ENCODE measurements at regions not wholly inside any gene's neighbourhood (a gene's known extent, or its start where the extent isn't known, plus 50 kb on each side); places are given as distances from the start of the nearest gene placed in this dataset.
A peak's percentile ranks its signal among the peaks of the same experiment; 100 is the strongest.

DNA sequence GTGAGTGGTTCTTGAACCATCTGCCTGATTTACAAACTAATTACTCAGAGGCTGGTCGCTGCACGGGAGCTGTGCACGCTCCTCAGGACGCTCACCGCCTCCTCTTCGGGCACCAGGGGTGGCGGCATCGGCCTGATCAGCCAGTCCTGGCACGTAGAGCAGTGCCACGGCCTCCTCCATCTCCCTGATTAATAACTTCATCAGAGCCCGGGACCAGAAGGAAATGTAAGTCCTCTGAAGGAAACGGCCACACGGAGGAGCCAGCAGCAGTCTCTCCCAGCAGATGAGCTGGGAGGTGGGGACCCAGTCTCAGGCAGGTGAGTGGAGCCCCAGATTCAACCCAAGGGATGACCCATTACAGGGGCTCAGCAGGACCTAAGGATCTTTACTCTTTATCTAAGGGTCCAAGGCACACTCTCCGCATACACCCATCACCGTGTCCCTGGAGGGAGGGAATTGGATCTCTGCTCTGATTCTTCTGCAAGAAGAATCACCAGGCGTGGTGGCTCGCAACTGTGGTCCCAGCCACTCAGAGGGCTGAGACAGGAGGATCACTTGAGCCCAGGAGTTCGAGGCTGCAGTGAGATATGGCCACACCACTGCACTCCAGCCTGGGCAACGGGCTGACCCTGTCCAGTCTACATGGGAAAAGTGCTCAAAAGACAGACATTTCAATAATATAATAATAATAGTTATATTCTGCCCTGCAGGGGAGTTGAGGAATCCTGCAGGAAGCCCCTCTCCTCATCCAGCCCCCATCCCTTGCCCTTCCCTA lies 366.5 kb downstream of the SEC14L1 start:
- peak; percentile 55 for DNase-seq (ENCODE audit: low read depth)
- H3K27me3 ChIP-seq (ENCODE audit: control insufficient read depth, insufficient read depth, low read length), result no peaks in the 10 kb centered on the region
- no peaks in the 10 kb centered on the region for H3K36me3 ChIP-seq (ENCODE audit: control insufficient read depth, insufficient read depth, low read length)
- FAIRE-seq, result no peak
- H3K4me3 ChIP-seq (ENCODE audit: low read depth, low read length), result no peak overlapping the region
- TF ChIP-seq, protein P1, sequence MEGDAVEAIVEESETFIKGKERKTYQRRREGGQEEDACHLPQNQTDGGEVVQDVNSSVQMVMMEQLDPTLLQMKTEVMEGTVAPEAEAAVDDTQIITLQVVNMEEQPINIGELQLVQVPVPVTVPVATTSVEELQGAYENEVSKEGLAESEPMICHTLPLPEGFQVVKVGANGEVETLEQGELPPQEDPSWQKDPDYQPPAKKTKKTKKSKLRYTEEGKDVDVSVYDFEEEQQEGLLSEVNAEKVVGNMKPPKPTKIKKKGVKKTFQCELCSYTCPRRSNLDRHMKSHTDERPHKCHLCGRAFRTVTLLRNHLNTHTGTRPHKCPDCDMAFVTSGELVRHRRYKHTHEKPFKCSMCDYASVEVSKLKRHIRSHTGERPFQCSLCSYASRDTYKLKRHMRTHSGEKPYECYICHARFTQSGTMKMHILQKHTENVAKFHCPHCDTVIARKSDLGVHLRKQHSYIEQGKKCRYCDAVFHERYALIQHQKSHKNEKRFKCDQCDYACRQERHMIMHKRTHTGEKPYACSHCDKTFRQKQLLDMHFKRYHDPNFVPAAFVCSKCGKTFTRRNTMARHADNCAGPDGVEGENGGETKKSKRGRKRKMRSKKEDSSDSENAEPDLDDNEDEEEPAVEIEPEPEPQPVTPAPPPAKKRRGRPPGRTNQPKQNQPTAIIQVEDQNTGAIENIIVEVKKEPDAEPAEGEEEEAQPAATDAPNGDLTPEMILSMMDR (IDR thresholded peaks at IDR 0.05; ENCODE audit: insufficient read depth, low read length, severe bottlenecking), result peak; percentile 15

DNA sequence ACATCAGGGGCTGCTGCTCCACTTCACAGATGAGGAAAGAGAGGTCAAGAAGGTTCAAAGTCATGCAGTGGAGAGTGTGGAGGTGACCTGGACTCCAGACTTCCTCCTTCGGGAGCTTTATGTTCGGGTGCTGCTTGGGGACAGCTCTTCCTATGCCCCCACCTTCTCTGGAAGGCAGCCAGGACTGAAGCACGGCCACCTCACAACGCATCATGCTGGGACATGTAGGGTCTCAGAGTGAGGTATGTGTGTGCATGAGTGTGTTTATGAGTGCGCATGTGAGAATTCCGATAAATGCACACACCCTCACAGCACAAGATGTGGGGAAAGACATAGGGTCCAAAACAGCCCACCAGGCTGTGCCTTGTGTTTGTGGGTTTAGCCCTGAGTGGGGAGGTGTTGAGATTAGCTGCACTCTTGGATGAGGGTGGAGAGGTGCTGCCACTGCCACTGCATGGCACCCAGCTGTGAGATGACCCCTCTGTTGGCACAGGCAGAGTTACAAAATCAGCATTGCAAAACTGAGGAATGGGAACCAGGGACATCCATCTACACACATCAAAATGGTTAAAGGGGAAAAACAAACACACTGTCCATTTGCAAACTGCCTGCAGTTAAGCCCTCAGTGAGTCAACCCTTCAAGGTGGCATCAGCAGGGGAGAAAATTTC lies 367.4 kb downstream of the SEC14L1 start:
- FAIRE-seq, result no peak
- Histone ChIP-seq H3K4me3 (ENCODE audit: low read depth, low read length) (no peak overlapping the region), H3K27me3 (ENCODE audit: control insufficient read depth, insufficient read depth, low read length) (no peaks in the 10 kb centered on the region), H3K36me3 (ENCODE audit: control insufficient read depth, insufficient read depth, low read length) (no peaks in the 10 kb centered on the region)
- TF ChIP-seq, protein P1 (IDR thresholded peaks at IDR 0.05; ENCODE audit: insufficient read depth, low read length, severe bottlenecking), result no peak
- DNase-seq (ENCODE audit: low read depth), result peak; percentile 79

DNA sequence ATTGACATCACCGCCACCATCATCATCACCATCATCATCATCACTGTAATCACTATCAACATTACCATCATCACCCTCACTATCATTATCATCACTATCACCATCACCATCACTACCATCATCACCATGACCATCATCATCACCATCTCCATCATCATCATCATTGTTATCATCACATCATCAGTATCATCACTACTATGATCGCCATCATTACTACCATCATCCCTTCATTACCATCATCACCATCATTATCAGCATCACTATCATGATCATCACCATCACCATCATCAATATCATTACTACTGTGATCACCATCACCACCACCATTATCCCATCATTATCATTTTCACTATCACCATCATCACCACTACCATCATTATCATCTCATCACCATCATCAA lies 368.3 kb downstream of the SEC14L1 start:
- FAIRE-seq (peak; percentile 13), DNase-seq (ENCODE audit: low read depth) (no peak)
- no peak overlapping the region for H3K4me3 ChIP-seq (ENCODE audit: low read depth, low read length)
- no peaks in the 10 kb centered on the region for H3K27me3 ChIP-seq (ENCODE audit: control insufficient read depth, insufficient read depth, low read length)
- H3K36me3 ChIP-seq (ENCODE audit: control insufficient read depth, insufficient read depth, low read length), result no peaks in the 10 kb centered on the region
- TF ChIP-seq, protein P1 (IDR thresholded peaks at IDR 0.05; ENCODE audit: insufficient read depth, low read length, severe bottlenecking), result no peak

DNA sequence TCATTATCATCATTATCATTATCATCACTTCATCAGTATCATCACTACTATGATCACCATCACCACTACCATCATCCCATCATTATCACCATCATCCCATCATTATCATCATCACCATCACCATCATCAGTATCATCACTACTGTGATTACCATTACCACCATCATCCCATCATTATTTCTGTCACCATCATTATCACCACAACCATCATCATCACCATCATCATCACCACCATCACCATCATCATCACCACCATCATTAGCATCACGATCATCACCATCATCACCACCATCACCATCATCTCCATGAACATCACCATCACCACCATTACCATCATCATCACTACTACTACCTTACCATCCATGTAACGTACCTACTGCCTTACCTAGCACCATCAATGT lies 368.8 kb downstream of the SEC14L1 start:
- no peak overlapping the region for H3K4me3 ChIP-seq (ENCODE audit: low read depth, low read length)
- TF ChIP-seq, protein P1 (IDR thresholded peaks at IDR 0.05; ENCODE audit: insufficient read depth, low read length, severe bottlenecking), result no peak
- H3K36me3 ChIP-seq (ENCODE audit: control insufficient read depth, insufficient read depth, low read length), result no peaks in the 10 kb centered on the region
- FAIRE-seq (no peak), DNase-seq (ENCODE audit: low read depth) (no peak)
- H3K27me3 ChIP-seq (ENCODE audit: control insufficient read depth, insufficient read depth, low read length), result no peaks in the 10 kb centered on the region

DNA sequence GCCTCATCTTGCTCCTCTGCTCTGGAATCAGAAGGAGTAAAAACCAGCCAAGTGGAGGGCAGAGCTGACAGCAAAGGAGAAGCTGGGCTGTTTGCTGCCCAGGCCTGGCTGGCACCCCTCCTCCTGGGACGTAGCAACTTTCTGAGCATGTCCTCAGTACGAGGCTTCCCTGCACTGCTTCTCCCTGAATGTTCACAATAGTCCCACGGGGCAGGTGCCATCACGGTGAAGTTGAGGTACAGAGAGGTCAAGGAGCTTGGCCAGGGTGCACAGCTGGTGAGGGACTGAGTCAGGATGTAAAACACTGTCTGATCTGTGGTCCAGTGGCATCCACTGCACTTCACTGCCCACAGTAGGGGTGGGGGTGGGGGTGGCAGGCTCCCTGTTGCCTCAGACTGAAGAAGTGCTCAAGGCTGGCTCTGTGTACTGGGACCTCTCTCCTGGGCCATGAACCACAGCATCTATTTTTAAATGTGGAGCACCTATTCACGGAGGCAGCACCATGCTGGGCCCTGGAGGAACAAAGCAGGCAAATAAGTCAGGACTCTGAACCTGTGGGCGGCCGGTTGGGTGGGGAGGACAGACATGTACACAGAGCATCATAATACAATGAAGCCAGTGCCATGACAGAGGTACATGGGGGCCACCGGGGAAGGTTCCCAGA lies 369.5 kb downstream of the SEC14L1 start:
- Histone ChIP-seq H3K4me3 (ENCODE audit: low read depth, low read length) (no peak overlapping the region), H3K27me3 (ENCODE audit: control insufficient read depth, insufficient read depth, low read length) (no peaks in the 10 kb centered on the region), H3K36me3 (ENCODE audit: control insufficient read depth, insufficient read depth, low read length) (no peaks in the 10 kb centered on the region)
- FAIRE-seq, result no peak
- no peak for DNase-seq (ENCODE audit: low read depth)
- TF ChIP-seq, protein P1 (IDR thresholded peaks at IDR 0.05; ENCODE audit: insufficient read depth, low read length, severe bottlenecking), result no peak

All from bronchial epithelial cell (primary cell).